ENCODE measurements at regions not wholly inside any gene's neighbourhood (a gene's known extent, or its start where the extent isn't known, plus 50 kb on each side); places are given as distances from the start of the nearest gene placed in this dataset.

DNA sequence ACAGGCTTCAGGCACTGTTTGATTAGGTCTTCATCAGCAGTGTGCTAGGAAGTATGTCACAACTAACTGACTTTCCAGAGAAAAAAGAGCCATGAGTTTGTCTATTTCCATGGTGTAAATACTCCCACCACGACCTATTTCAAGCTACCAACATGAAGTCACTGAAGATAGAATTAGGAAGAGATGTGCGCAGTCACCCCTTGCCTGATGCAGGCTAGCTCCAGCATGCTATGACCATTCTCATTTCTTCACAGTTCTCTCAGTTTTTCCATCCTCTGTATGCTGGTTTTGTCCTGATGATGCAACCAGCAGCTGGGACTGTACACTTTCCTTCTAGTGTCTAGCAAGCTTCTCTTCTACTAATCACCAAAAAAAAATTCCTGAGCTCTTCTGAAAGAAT, 191.6 kb upstream of the NUDT4 start:
- TF ChIP-seq POLR2AphosphoS5 (IDR thresholded peaks at IDR 0.05) = no peak
- TF ChIP-seq, protein P1, sequence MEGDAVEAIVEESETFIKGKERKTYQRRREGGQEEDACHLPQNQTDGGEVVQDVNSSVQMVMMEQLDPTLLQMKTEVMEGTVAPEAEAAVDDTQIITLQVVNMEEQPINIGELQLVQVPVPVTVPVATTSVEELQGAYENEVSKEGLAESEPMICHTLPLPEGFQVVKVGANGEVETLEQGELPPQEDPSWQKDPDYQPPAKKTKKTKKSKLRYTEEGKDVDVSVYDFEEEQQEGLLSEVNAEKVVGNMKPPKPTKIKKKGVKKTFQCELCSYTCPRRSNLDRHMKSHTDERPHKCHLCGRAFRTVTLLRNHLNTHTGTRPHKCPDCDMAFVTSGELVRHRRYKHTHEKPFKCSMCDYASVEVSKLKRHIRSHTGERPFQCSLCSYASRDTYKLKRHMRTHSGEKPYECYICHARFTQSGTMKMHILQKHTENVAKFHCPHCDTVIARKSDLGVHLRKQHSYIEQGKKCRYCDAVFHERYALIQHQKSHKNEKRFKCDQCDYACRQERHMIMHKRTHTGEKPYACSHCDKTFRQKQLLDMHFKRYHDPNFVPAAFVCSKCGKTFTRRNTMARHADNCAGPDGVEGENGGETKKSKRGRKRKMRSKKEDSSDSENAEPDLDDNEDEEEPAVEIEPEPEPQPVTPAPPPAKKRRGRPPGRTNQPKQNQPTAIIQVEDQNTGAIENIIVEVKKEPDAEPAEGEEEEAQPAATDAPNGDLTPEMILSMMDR (IDR thresholded peaks at IDR 0.05) = no peak

Data from breast epithelium (tissue), 3 donors.